ENCODE measurements at regions not wholly inside any gene's neighbourhood (a gene's known extent, or its start where the extent isn't known, plus 50 kb on each side); places are given as distances from the start of the nearest gene placed in this dataset.
"Not testable (repeated sequence)": the region's sequence is repeated elsewhere in the genome, so short reads cannot be mapped to it uniquely, and the experiment has no call there.

DNA sequence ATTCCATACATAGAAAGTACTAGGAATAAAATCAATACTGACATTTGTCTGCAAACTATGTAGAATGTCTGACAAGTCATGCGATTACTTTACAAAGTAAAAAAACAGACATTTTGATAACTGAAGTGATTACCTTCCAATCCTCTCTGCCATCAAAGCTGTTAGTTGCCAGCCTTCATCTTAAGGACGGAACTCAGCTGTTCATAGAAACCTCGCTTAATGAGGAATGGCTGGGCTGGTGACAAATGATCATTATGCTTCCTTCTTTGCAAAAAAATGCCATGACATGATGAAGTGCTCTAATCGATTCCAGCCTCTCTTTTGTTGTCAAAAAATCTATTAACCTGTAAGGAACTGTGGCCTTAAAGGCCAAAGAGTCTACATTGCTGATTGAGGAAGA is 1214.9 kb upstream of the IGFBP7 start:
- DNase-seq (ENCODE audit: extremely low spot score in 2 of 2): no peak
- intact Hi-C loops (cut with DNase I): no loop called here
- no peak overlapping the region for H3K27ac ChIP-seq
- no peaks in the 10 kb centered on the region for H3K9me3 ChIP-seq
- TF ChIP-seq POLR2AphosphoS5 (IDR thresholded peaks at IDR 0.05; ENCODE audit: insufficient read depth in 1 of 2, low read depth in 1 of 2) (no peak), POLR2A (IDR thresholded peaks at IDR 0.05) (no peak)
- TF ChIP-seq, protein P1, sequence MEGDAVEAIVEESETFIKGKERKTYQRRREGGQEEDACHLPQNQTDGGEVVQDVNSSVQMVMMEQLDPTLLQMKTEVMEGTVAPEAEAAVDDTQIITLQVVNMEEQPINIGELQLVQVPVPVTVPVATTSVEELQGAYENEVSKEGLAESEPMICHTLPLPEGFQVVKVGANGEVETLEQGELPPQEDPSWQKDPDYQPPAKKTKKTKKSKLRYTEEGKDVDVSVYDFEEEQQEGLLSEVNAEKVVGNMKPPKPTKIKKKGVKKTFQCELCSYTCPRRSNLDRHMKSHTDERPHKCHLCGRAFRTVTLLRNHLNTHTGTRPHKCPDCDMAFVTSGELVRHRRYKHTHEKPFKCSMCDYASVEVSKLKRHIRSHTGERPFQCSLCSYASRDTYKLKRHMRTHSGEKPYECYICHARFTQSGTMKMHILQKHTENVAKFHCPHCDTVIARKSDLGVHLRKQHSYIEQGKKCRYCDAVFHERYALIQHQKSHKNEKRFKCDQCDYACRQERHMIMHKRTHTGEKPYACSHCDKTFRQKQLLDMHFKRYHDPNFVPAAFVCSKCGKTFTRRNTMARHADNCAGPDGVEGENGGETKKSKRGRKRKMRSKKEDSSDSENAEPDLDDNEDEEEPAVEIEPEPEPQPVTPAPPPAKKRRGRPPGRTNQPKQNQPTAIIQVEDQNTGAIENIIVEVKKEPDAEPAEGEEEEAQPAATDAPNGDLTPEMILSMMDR (IDR thresholded peaks at IDR 0.05): no peak
- no peaks in the 10 kb centered on the region for H3K36me3 ChIP-seq
- no peak overlapping the region for H3K4me3 ChIP-seq
- no peaks in the 10 kb centered on the region for H3K27me3 ChIP-seq
- no peaks in the 10 kb centered on the region for H3K4me1 ChIP-seq

GRCh38 chr4:58313444-58313843 is 1203.3 kb upstream of the IGFBP7 start:
- no peaks in the 10 kb centered on the region for H3K9me3 ChIP-seq
- intact Hi-C loops (cut with DNase I): no loop called here
- TF ChIP-seq POLR2A (IDR thresholded peaks at IDR 0.05) (no peak), POLR2AphosphoS5 (IDR thresholded peaks at IDR 0.05; ENCODE audit: insufficient read depth in 1 of 2, low read depth in 1 of 2) (no peak)
- TF ChIP-seq, protein P1 (IDR thresholded peaks at IDR 0.05): no peak
- no peaks in the 10 kb centered on the region for H3K4me1 ChIP-seq
- no peak for DNase-seq (ENCODE audit: extremely low spot score in 2 of 2)
- H3K4me3 ChIP-seq: no peak overlapping the region
- H3K27me3 ChIP-seq: no peaks in the 10 kb centered on the region
- H3K27ac ChIP-seq: no peak overlapping the region
- no peaks in the 10 kb centered on the region for H3K36me3 ChIP-seq

GRCh38 chr4:58303456-58303855 is 1193.3 kb upstream of the IGFBP7 start:
- TF ChIP-seq, protein P1 (IDR thresholded peaks at IDR 0.05): no peak
- no peak for TF ChIP-seq POLR2AphosphoS5 (IDR thresholded peaks at IDR 0.05; ENCODE audit: insufficient read depth in 1 of 2, low read depth in 1 of 2)
- TF ChIP-seq POLR2A (IDR thresholded peaks at IDR 0.05): no peak
- Histone ChIP-seq H3K9me3 (no peaks in the 10 kb centered on the region), H3K4me1 (no peaks in the 10 kb centered on the region), H3K27me3 (no peaks in the 10 kb centered on the region), H3K27ac (no peak overlapping the region), H3K36me3 (no peaks in the 10 kb centered on the region), H3K4me3 (no peak overlapping the region)
- intact Hi-C loops (cut with DNase I): no loop called here
- no peak for DNase-seq (ENCODE audit: extremely low spot score in 2 of 2)

GRCh38 chr4:58301376-58301999 is 1191.3 kb upstream of the IGFBP7 start:
- TF ChIP-seq POLR2A (IDR thresholded peaks at IDR 0.05): no peak
- TF ChIP-seq, protein P1 (IDR thresholded peaks at IDR 0.05): no peak
- TF ChIP-seq POLR2AphosphoS5 (IDR thresholded peaks at IDR 0.05; ENCODE audit: insufficient read depth in 1 of 2, low read depth in 1 of 2): no peak
- Histone ChIP-seq H3K9me3 (no peaks in the 10 kb centered on the region), H3K36me3 (no peaks in the 10 kb centered on the region), H3K4me3 (no peak overlapping the region), H3K4me1 (no peaks in the 10 kb centered on the region), H3K27me3 (no peaks in the 10 kb centered on the region), H3K27ac (no peak overlapping the region)
- DNase-seq (ENCODE audit: extremely low spot score in 2 of 2): no peak
- intact Hi-C loops (cut with DNase I): no loop called here

- no peak for DNase-seq (ENCODE audit: extremely low spot score in 2 of 2)
- H3K27ac ChIP-seq: no peak overlapping the region
- intact Hi-C loops (cut with DNase I): no loop called here
- no peaks in the 10 kb centered on the region for H3K4me1 ChIP-seq
- H3K27me3 ChIP-seq: no peaks in the 10 kb centered on the region
- no peak overlapping the region for H3K4me3 ChIP-seq
- no peaks in the 10 kb centered on the region for H3K9me3 ChIP-seq
- TF ChIP-seq POLR2AphosphoS5 (IDR thresholded peaks at IDR 0.05; ENCODE audit: insufficient read depth in 1 of 2, low read depth in 1 of 2) (no peak), POLR2A (IDR thresholded peaks at IDR 0.05) (no peak)
- TF ChIP-seq, protein P1 (IDR thresholded peaks at IDR 0.05): no peak
- no peaks in the 10 kb centered on the region for H3K36me3 ChIP-seq
Observed at GRCh38 chr4:58286335-58286734, 1176.2 kb upstream of the IGFBP7 start.

- H3K36me3 ChIP-seq; intact Hi-C loops (cut with DNase I); H3K9me3 ChIP-seq; H3K4me3 ChIP-seq; H3K4me1 ChIP-seq; H3K27ac ChIP-seq; DNase-seq (ENCODE audit: extremely low spot score in 2 of 2); H3K27me3 ChIP-seq: not testable (repeated sequence)
Observed at GRCh38 chr4:58280928-58281327, 1170.7 kb upstream of the IGFBP7 start.
